Spleen (tissue), 7 donors: ENCODE measurements at regions not wholly inside any gene's neighbourhood (a gene's known extent, or its start where the extent isn't known, plus 50 kb on each side); places are given as distances from the start of the nearest gene placed in this dataset.

Experiments used
- POLR2A ChIP-seq, 3 donors: fragments of 450-650 bp; IDR thresholded peaks; one replicate each; pipeline ENCODE4 v1.5.1; 2017; ENCODE audit warnings: antibody characterized with exemption in 3 of 3, mild to moderate bottlenecking in 1 of 3
- TF ChIP-seq, protein P1 (sequence below), 11 experiments: fragments of 200-600 bp in 7 of 11; fragments of 450-650 bp in 4 of 11; sonication (generic) in 4 of 11; IDR thresholded peaks in 8 of 11; conservative IDR thresholded peaks in 3 of 11; 1 replicate in 7 of 11; 2 replicates in 4 of 11; pipeline versions ENCODE4 v1.4.0 to v1.8.0; 2016 to 2021; ENCODE audit warnings: antibody characterized with exemption in 11 of 11, inconsistent platforms in 4 of 11, mild to moderate bottlenecking in 1 of 11
- donor health status: DM: no; HTN: no; CAD: no; lungs with moderate emphysema.
- donor health status: DM: no; HTN: no; CAD: no.
- donor health status: DM: no; HTN: no; CAD: no.

DNA sequence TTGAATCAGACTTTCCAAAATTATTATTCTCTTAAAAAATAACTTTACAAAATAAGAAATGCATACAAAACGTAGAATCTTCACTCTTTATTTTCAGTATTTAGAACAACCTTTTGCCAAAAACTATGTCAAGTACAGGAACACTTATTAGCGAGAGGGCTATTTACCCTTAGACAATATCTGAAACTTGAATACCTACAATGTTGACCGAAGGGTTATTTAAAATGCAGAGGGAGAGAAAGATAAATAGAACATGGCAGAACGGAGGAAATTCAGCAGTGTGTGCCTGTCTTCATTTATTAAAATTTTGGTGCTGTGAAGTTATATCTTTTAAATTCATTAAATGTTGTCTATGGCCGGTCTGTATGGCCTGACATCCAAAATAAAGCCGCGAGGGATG lies 198.8 kb downstream of the EFNB2 start:
- TF ChIP-seq, protein P1, sequence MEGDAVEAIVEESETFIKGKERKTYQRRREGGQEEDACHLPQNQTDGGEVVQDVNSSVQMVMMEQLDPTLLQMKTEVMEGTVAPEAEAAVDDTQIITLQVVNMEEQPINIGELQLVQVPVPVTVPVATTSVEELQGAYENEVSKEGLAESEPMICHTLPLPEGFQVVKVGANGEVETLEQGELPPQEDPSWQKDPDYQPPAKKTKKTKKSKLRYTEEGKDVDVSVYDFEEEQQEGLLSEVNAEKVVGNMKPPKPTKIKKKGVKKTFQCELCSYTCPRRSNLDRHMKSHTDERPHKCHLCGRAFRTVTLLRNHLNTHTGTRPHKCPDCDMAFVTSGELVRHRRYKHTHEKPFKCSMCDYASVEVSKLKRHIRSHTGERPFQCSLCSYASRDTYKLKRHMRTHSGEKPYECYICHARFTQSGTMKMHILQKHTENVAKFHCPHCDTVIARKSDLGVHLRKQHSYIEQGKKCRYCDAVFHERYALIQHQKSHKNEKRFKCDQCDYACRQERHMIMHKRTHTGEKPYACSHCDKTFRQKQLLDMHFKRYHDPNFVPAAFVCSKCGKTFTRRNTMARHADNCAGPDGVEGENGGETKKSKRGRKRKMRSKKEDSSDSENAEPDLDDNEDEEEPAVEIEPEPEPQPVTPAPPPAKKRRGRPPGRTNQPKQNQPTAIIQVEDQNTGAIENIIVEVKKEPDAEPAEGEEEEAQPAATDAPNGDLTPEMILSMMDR (IDR thresholded peaks at IDR 0.05 in 8 of 11, conservative IDR thresholded peaks at IDR 0.05 in 3 of 11) = no peak
- TF ChIP-seq POLR2A (IDR thresholded peaks at IDR 0.05) = no peak
